ENCODE measurements at regions not wholly inside any gene's neighbourhood (a gene's known extent, or its start where the extent isn't known, plus 50 kb on each side); places are given as distances from the start of the nearest gene placed in this dataset.

DNA sequence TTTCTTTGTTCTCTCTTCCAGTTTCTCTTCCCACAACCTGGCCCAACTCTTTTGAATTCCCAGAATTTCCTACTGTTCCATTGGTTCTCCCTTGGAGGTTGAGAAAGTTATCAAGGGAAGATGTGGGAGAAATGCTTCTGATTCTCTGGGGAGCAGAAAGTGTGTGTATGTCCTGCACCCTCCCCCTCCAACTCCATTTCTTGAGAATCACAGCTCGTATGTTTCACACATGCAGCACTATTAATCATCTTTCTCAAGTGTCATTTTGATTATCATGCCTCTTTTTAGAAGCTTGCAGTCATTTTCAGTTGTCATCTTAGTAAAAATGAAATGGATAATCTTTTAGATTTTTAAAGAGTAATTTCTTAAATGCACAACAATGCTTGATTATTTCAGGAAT, 296.8 kb upstream of the SLC39A10 start:
- H3K36me3 ChIP-seq (ENCODE audit: insufficient read depth, low read depth, low read length): no peaks in the 10 kb centered on the region
- H3K9me3 ChIP-seq (ENCODE audit: insufficient read depth, low read depth, low read length): no peaks in the 10 kb centered on the region
- no peak overlapping the region for H3K4me3 ChIP-seq (ENCODE audit: low read length)
- no peak overlapping the region for H3K27ac ChIP-seq (ENCODE audit: low read length)
- H3K4me1 ChIP-seq (ENCODE audit: insufficient read depth, low read length): no peaks in the 10 kb centered on the region
- H3K9ac ChIP-seq (ENCODE audit: low read depth, low read length): no peak overlapping the region
- H3K27me3 ChIP-seq (ENCODE audit: insufficient read depth, low read length): no peaks in the 10 kb centered on the region

DNA sequence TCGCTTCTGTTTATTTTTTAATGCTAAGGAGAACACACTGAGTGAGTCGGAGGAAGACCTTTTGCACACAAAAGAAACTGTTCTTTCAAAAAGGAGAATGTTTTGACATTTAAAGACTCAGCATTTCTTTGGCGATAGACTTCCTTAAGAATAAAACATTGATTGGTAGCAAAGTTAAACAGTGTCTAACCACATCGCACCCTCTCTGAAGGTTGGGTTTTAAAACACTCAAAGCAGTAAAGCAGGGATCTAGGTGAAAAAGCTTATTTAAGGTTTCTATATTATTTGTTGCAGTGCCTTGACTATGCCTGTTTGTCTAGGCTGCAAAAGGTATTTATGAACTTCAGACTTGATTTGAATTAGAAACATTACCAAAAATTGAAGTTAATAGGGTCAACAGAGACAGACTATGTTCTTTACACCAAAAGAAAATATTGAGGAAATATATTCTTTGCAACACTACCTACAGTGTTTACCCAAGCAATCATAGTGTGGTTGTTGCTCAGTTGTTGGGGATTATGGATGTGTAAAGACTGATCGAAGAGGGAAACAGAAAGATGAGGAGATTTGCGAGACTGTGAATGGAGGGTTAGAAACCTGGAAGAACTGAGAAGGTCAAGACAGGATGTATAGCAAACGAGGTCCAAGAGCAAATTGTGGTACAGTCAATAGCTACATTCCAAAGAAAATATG, 297.8 kb upstream of the SLC39A10 start:
- Histone ChIP-seq H3K4me1 (ENCODE audit: insufficient read depth, low read length) (no peaks in the 10 kb centered on the region), H3K27me3 (ENCODE audit: insufficient read depth, low read length) (no peaks in the 10 kb centered on the region), H3K27ac (ENCODE audit: low read length) (no peak overlapping the region), H3K36me3 (ENCODE audit: insufficient read depth, low read depth, low read length) (no peaks in the 10 kb centered on the region), H3K9ac (ENCODE audit: low read depth, low read length) (no peak overlapping the region), H3K9me3 (ENCODE audit: insufficient read depth, low read depth, low read length) (no peaks in the 10 kb centered on the region), H3K4me3 (ENCODE audit: low read length) (no peak overlapping the region)

GRCh38 chr2:195356920-195357440, 300.0 kb upstream of the SLC39A10 start:
- Histone ChIP-seq H3K9me3 (ENCODE audit: insufficient read depth, low read depth, low read length) (no peaks in the 10 kb centered on the region), H3K4me1 (ENCODE audit: insufficient read depth, low read length) (no peaks in the 10 kb centered on the region), H3K4me3 (ENCODE audit: low read length) (no peak overlapping the region), H3K27ac (ENCODE audit: low read length) (no peak overlapping the region), H3K9ac (ENCODE audit: low read depth, low read length) (no peak overlapping the region), H3K36me3 (ENCODE audit: insufficient read depth, low read depth, low read length) (no peaks in the 10 kb centered on the region), H3K27me3 (ENCODE audit: insufficient read depth, low read length) (no peaks in the 10 kb centered on the region)

DNA sequence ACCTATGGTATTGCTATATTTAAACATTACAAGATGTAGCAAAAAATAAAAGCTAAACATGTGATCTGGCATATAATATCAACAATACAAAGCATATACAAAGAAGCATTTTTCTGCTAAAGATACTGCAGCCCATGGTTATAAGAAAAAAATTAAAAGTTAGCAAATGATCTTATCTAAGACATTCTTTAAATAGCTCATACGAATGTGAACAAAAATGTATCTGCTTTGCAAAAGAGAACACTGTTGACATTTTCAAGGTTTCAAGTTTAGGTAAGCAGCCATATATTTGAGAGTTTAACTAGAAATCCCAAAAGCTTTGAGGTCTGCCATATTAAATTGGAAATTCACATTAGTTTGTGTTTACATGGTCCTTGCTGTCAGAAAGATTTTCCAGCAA, 301.0 kb upstream of the SLC39A10 start:
- Histone ChIP-seq H3K4me3 (ENCODE audit: low read length) (no peak overlapping the region), H3K4me1 (ENCODE audit: insufficient read depth, low read length) (no peaks in the 10 kb centered on the region), H3K9me3 (ENCODE audit: insufficient read depth, low read depth, low read length) (no peaks in the 10 kb centered on the region), H3K27me3 (ENCODE audit: insufficient read depth, low read length) (no peaks in the 10 kb centered on the region), H3K9ac (ENCODE audit: low read depth, low read length) (no peak overlapping the region), H3K27ac (ENCODE audit: low read length) (no peak overlapping the region), H3K36me3 (ENCODE audit: insufficient read depth, low read depth, low read length) (no peaks in the 10 kb centered on the region)

- Histone ChIP-seq H3K27me3 (ENCODE audit: insufficient read depth, low read length) (no peaks in the 10 kb centered on the region), H3K4me1 (ENCODE audit: insufficient read depth, low read length) (no peaks in the 10 kb centered on the region), H3K4me3 (ENCODE audit: low read length) (no peak overlapping the region), H3K9me3 (ENCODE audit: insufficient read depth, low read depth, low read length) (no peaks in the 10 kb centered on the region), H3K36me3 (ENCODE audit: insufficient read depth, low read depth, low read length) (no peaks in the 10 kb centered on the region), H3K27ac (ENCODE audit: low read length) (no peak overlapping the region), H3K9ac (ENCODE audit: low read depth, low read length) (no peak overlapping the region)
These were observed 304.4 kb upstream of the SLC39A10 start for GRCh38 chr2:195352581-195352980.

- Histone ChIP-seq H3K9ac (ENCODE audit: low read depth, low read length) (no peak overlapping the region), H3K9me3 (ENCODE audit: insufficient read depth, low read depth, low read length) (no peaks in the 10 kb centered on the region), H3K27ac (ENCODE audit: low read length) (no peak overlapping the region), H3K4me1 (ENCODE audit: insufficient read depth, low read length) (no peaks in the 10 kb centered on the region), H3K27me3 (ENCODE audit: insufficient read depth, low read length) (no peaks in the 10 kb centered on the region), H3K4me3 (ENCODE audit: low read length) (no peak overlapping the region), H3K36me3 (ENCODE audit: insufficient read depth, low read depth, low read length) (no peaks in the 10 kb centered on the region)
These were observed 313.0 kb upstream of the SLC39A10 start for GRCh38 chr2:195343942-195344530.

GRCh38 chr2:195343540-195343939, 313.5 kb upstream of the SLC39A10 start:
- no peak overlapping the region for H3K27ac ChIP-seq (ENCODE audit: low read length)
- H3K4me3 ChIP-seq (ENCODE audit: low read length): no peak overlapping the region
- H3K9ac ChIP-seq (ENCODE audit: low read depth, low read length): no peak overlapping the region
- H3K4me1 ChIP-seq (ENCODE audit: insufficient read depth, low read length): no peaks in the 10 kb centered on the region
- no peaks in the 10 kb centered on the region for H3K27me3 ChIP-seq (ENCODE audit: insufficient read depth, low read length)
- H3K9me3 ChIP-seq (ENCODE audit: insufficient read depth, low read depth, low read length): no peaks in the 10 kb centered on the region
- no peaks in the 10 kb centered on the region for H3K36me3 ChIP-seq (ENCODE audit: insufficient read depth, low read depth, low read length)

DNA sequence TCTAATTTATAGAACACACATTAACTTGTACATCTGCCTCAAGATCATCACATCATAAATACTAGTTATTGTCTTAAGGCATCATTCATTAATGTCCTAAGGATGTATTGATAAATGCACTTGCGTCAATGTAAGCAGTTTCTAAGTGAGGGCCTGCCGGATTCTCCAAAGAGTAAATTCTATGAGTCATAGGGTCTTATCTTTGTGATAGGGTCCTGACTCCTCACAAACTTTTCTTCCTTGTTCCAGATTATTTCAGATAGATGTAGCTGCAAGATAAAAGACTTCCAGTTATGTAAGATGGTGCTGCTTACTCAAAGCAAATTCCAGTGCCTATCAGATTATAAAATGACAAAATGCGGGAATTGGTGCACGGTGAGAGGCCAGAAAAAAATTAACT, 315.0 kb upstream of the SLC39A10 start:
- H3K4me1 ChIP-seq (ENCODE audit: insufficient read depth, low read length): no peaks in the 10 kb centered on the region
- H3K27ac ChIP-seq (ENCODE audit: low read length): no peak overlapping the region
- H3K9me3 ChIP-seq (ENCODE audit: insufficient read depth, low read depth, low read length): no peaks in the 10 kb centered on the region
- H3K27me3 ChIP-seq (ENCODE audit: insufficient read depth, low read length): no peaks in the 10 kb centered on the region
- H3K4me3 ChIP-seq (ENCODE audit: low read length): no peak overlapping the region
- no peaks in the 10 kb centered on the region for H3K36me3 ChIP-seq (ENCODE audit: insufficient read depth, low read depth, low read length)
- H3K9ac ChIP-seq (ENCODE audit: low read depth, low read length): no peak overlapping the region

- Histone ChIP-seq H3K27me3 (ENCODE audit: insufficient read depth, low read length) (no peaks in the 10 kb centered on the region), H3K9ac (ENCODE audit: low read depth, low read length) (no peak overlapping the region), H3K9me3 (ENCODE audit: insufficient read depth, low read depth, low read length) (no peaks in the 10 kb centered on the region), H3K27ac (ENCODE audit: low read length) (no peak overlapping the region), H3K4me1 (ENCODE audit: insufficient read depth, low read length) (no peaks in the 10 kb centered on the region), H3K4me3 (ENCODE audit: low read length) (no peak overlapping the region), H3K36me3 (ENCODE audit: insufficient read depth, low read depth, low read length) (no peaks in the 10 kb centered on the region)
These were observed 318.2 kb upstream of the SLC39A10 start for GRCh38 chr2:195338856-195339255.

DNA sequence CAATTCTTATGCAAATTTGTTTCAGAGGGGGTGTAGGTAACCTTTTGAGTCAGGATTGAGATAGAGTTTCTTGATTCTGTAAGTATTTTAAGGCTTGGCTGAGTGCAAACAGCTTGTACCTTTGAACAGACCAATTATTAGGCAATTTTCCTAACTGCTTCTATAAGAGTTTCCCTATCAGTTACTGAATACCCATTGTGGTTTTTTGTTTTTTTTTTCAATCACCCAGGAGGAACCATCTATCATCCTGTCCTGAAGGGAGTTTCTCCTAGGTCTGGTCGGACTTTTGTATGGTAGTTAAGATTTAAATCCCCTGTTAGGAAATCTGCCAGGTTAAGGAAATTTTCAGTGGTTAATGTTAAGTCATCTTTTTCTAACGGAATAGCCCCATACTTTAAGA, 319.4 kb upstream of the SLC39A10 start:
- Histone ChIP-seq H3K9me3 (ENCODE audit: insufficient read depth, low read depth, low read length) (no peaks in the 10 kb centered on the region), H3K27me3 (ENCODE audit: insufficient read depth, low read length) (no peaks in the 10 kb centered on the region), H3K4me1 (ENCODE audit: insufficient read depth, low read length) (no peaks in the 10 kb centered on the region), H3K36me3 (ENCODE audit: insufficient read depth, low read depth, low read length) (no peaks in the 10 kb centered on the region), H3K9ac (ENCODE audit: low read depth, low read length) (no peak overlapping the region), H3K4me3 (ENCODE audit: low read length) (no peak overlapping the region), H3K27ac (ENCODE audit: low read length) (no peak overlapping the region)

DNA sequence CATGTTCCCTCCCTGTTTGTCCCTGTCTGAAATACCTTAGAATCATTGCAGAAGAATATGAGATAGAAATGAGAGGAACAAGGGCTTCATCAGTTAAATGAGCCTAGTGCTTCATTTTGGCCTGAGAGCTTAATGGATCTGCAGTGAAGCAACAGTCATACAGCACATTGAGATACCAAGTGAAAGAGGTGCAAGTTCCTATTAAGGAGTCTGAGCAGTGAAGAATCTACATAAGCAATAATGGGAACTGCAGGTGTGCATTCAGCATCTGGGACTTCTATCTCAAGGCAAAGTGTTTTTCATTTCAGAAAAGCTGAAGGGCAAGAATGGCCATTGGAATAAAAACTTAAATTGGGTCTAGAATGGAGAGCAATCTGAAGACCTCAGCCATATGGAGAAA, 323.2 kb upstream of the SLC39A10 start:
- Histone ChIP-seq H3K27ac (ENCODE audit: low read length) (no peak overlapping the region), H3K9ac (ENCODE audit: low read depth, low read length) (no peak overlapping the region), H3K36me3 (ENCODE audit: insufficient read depth, low read depth, low read length) (no peaks in the 10 kb centered on the region)

GRCh38 chr2:195331966-195332365, 325.1 kb upstream of the SLC39A10 start:
- no peak overlapping the region for H3K4me3 ChIP-seq (ENCODE audit: low read length)
- no peaks in the 10 kb centered on the region for H3K36me3 ChIP-seq (ENCODE audit: insufficient read depth, low read depth, low read length)
- H3K9me3 ChIP-seq (ENCODE audit: insufficient read depth, low read depth, low read length): no peaks in the 10 kb centered on the region
- no peaks in the 10 kb centered on the region for H3K4me1 ChIP-seq (ENCODE audit: insufficient read depth, low read length)
- H3K27ac ChIP-seq (ENCODE audit: low read length): no peak overlapping the region
- no peaks in the 10 kb centered on the region for H3K27me3 ChIP-seq (ENCODE audit: insufficient read depth, low read length)
- H3K9ac ChIP-seq (ENCODE audit: low read depth, low read length): no peak overlapping the region

More for the DNA sequence above, 323.2 kb upstream of the SLC39A10 start:
- Histone ChIP-seq H3K9me3 (ENCODE audit: insufficient read depth, low read depth, low read length) (no peaks in the 10 kb centered on the region), H3K4me3 (ENCODE audit: low read length) (no peak overlapping the region), H3K4me1 (ENCODE audit: insufficient read depth, low read length) (no peaks in the 10 kb centered on the region), H3K27me3 (ENCODE audit: insufficient read depth, low read length) (no peaks in the 10 kb centered on the region)

All from iPS-20b (cell line).